DND-41 (cell line): ENCODE measurements at regions not wholly inside any gene's neighbourhood (a gene's known extent, or its start where the extent isn't known, plus 50 kb on each side); places are given as distances from the start of the nearest gene placed in this dataset.

ENCODE experiments used
- EZH2 ChIP-seq: IDR thresholded peaks from 3 replicates; pipeline ENCODE4 v1.6.1; 2012; ENCODE audit warnings: borderline replicate concordance, low read depth, mild to moderate bottlenecking, moderate library complexity, low read length, inconsistent platforms; ENCODE audit not compliant: severe bottlenecking
- TF ChIP-seq, protein P1 (sequence below): IDR thresholded peaks from 2 replicates; pipeline ENCODE4 v1.5.1; 2012; ENCODE audit warnings: borderline replicate concordance, low read length, moderate library complexity, mild to moderate bottlenecking; ENCODE audit not compliant: poor library complexity, severe bottlenecking; ENCODE audit errors: extremely low read depth

DNA sequence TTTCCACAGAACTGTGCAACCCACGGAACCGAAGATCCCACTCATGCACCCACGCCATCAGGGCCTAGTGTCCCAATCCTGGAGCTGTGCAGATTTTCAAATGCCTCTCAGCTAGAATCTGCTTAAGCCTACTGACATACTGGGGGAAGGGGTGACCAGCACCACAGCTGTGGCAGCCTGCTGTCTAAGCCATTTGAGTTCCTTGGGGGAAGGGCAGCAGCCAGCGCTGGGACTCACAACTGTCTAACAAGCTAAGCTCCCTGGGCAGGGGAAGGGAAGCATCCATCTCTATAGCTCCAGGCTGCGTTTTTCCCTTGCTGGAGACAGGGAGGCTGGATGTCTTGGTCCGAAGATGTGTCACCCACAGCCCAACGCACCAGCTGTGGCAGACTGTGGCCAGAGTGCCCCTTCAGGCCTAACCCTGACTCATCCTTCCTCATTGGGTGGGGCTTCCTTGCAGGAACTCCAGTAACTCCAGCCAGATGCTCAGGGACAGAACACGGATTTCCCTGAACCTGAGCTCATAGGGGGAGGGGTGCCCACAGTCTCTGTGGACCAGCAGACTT is 194.8 kb downstream of the CHRDL1 start:
- TF ChIP-seq, protein P1, sequence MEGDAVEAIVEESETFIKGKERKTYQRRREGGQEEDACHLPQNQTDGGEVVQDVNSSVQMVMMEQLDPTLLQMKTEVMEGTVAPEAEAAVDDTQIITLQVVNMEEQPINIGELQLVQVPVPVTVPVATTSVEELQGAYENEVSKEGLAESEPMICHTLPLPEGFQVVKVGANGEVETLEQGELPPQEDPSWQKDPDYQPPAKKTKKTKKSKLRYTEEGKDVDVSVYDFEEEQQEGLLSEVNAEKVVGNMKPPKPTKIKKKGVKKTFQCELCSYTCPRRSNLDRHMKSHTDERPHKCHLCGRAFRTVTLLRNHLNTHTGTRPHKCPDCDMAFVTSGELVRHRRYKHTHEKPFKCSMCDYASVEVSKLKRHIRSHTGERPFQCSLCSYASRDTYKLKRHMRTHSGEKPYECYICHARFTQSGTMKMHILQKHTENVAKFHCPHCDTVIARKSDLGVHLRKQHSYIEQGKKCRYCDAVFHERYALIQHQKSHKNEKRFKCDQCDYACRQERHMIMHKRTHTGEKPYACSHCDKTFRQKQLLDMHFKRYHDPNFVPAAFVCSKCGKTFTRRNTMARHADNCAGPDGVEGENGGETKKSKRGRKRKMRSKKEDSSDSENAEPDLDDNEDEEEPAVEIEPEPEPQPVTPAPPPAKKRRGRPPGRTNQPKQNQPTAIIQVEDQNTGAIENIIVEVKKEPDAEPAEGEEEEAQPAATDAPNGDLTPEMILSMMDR: no peak
- TF ChIP-seq EZH2: no peak
